Lower leg skin (tissue), 4 donors: ENCODE measurements at regions not wholly inside any gene's neighbourhood (a gene's known extent, or its start where the extent isn't known, plus 50 kb on each side); places are given as distances from the start of the nearest gene placed in this dataset.

Experiments
- DNase-seq, 2 donors: peaks; one replicate each; pipeline ENCODE4 v3.0.0-alpha.2; 2019; ENCODE audit warnings: low spot score in 2 of 2
- H3K4me3 ChIP-seq: fragments of 200-600 bp; sonication (generic); 2 replicates; pipeline ENCODE4 v1.5.1; 2017; ENCODE audit warnings: mild to moderate bottlenecking, low read depth; ENCODE audit not compliant: poor library complexity, severe bottlenecking
- CTCF ChIP-seq, 3 donors: fragments of 450-650 bp; IDR thresholded peaks; one replicate each; pipeline ENCODE4 v1.5.1; 2016; ENCODE audit warnings: antibody characterized with exemption in 3 of 3, mild to moderate bottlenecking in 3 of 3, moderate library complexity in 2 of 3
- POLR2A ChIP-seq, 2 donors: fragments of 450-650 bp; IDR thresholded peaks; one replicate each; pipeline ENCODE4 v1.6.1; 2016 to 2017; ENCODE audit warnings: antibody characterized with exemption in 2 of 2, mild to moderate bottlenecking in 1 of 2, moderate library complexity in 1 of 2
- WGBS, 2 donors: methylation state at CpG; one replicate each; pipeline ENCODE4 v1.1.5; 2018; 5-methylcytosine and 5-hydroxymethylcytosine counted together
- intact Hi-C: fragments of 100-400 bp; cut with DNase I; formaldehyde crosslinking; loops from one replicate; pipeline ENCODE4 v1.15.0; 2023; ENCODE audit warnings: low total_unique reads

GRCh38 chr13:48808683-48809082, 155.0 kb downstream of the CYSLTR2 start:
- TF ChIP-seq POLR2A (IDR thresholded peaks at IDR 0.05): no peak
- no peak for TF ChIP-seq CTCF (IDR thresholded peaks at IDR 0.05)
- no peak overlapping the region for H3K4me3 ChIP-seq
- WGBS, 2 donors: 93 to 98% methylated on average over 1 of the region's 1 CpG
- DNase-seq: no peak
- intact Hi-C loops: no loop called here

GRCh38 chr13:48810013-48810412, 156.3 kb downstream of the CYSLTR2 start:
- H3K4me3 ChIP-seq: no peak overlapping the region
- whole genome bisulfite sequencing, 2 donors: 80 to 86% methylated on average over 6 of the region's 6 CpGs
- no peak for DNase-seq
- no peak for TF ChIP-seq POLR2A (IDR thresholded peaks at IDR 0.05)
- TF ChIP-seq CTCF (IDR thresholded peaks at IDR 0.05): no peak
- intact Hi-C loops: no loop called here

GRCh38 chr13:48813518-48813917, 159.8 kb downstream of the CYSLTR2 start:
- DNase-seq: no peak
- H3K4me3 ChIP-seq: no peak overlapping the region
- TF ChIP-seq POLR2A (IDR thresholded peaks at IDR 0.05) (no peak), CTCF (IDR thresholded peaks at IDR 0.05) (no peak)
- intact Hi-C loops: no loop called here
- WGBS, 2 donors: 75 to 79% methylated on average over 5 of the region's 5 CpGs

GRCh38 chr13:48816700-48817099, 159.0 kb upstream of the FNDC3A start:
- intact Hi-C loops: no loop called here
- WGBS, 2 donors: 66 to 72% methylated on average over 2 of the region's 2 CpGs
- TF ChIP-seq CTCF (IDR thresholded peaks at IDR 0.05): no peak
- no peak for DNase-seq
- H3K4me3 ChIP-seq: no peak overlapping the region

GRCh38 chr13:48817166-48817802, 158.4 kb upstream of the FNDC3A start:
- intact Hi-C loops: no loop called here

More at GRCh38 chr13:48817166-48817802, 158.4 kb upstream of the FNDC3A start:
- H3K4me3 ChIP-seq: no peak overlapping the region
- WGBS, 2 donors: 75 to 81% methylated on average over 5 of the region's 5 CpGs
- TF ChIP-seq CTCF (IDR thresholded peaks at IDR 0.05) (no peak), POLR2A (IDR thresholded peaks at IDR 0.05) (no peak)
- DNase-seq: no peak
